Right lobe of liver (tissue), 6 donors: ENCODE measurements at regions not wholly inside any gene's neighbourhood (a gene's known extent, or its start where the extent isn't known, plus 50 kb on each side); places are given as distances from the start of the nearest gene placed in this dataset.

Source experiments
- ATAC-seq, 4 donors: fragments of 200-7000 bp; cut with Tn5 transposase; one replicate each; pipeline ENCODE4 v1.9.1; 2020; ENCODE audit warnings: mild to moderate bottlenecking in 4 of 4, moderate library complexity in 4 of 4
- DNase-seq, 3 donors: peaks; one replicate each; pipeline ENCODE4 v3.0.0-alpha.2; 2020
- H3K27ac ChIP-seq, 3 donors: fragments of 200-600 bp; one replicate each; pipeline ENCODE4 v1.8.0; 2022
- H3K27me3 ChIP-seq, 2 donors: fragments of 200-600 bp; one replicate each; pipeline ENCODE4 v1.8.0; 2022
- H3K36me3 ChIP-seq, 4 donors: fragments of 200-600 bp; sonication (generic) in 1 of 4; one replicate each; pipeline versions ENCODE4 v1.5.1 to v1.8.0; 2017 to 2022; ENCODE audit warnings: control low read depth in 1 of 4
- H3K4me1 ChIP-seq, 4 donors: fragments of 200-600 bp; sonication (generic) in 1 of 4; one replicate each; pipeline versions ENCODE4 v1.5.1 to v1.8.0; 2017 to 2022; ENCODE audit warnings: control low read depth in 1 of 4
- H3K4me3 ChIP-seq, 3 donors: fragments of 200-600 bp; one replicate each; pipeline ENCODE4 v1.8.0; 2022
- H3K9me3 ChIP-seq, 4 donors: fragments of 200-600 bp; sonication (generic) in 1 of 4; one replicate each; pipeline versions ENCODE4 v1.5.1 to v1.8.0; 2017 to 2022; ENCODE audit warnings: control low read depth in 1 of 4
- POLR2A ChIP-seq: fragments of 450-650 bp; IDR thresholded peaks from one replicate; pipeline ENCODE4 v1.6.1; 2017; ENCODE audit warnings: antibody characterized with exemption, mild to moderate bottlenecking
- WGBS: methylation state at CpG from one replicate; pipeline ENCODE4 v1.1.6; 2018; ENCODE audit warnings: low coverage, low lambda C conversion rate; ENCODE audit not compliant: insufficient coverage; ENCODE audit errors: missing lambda C conversion rate; 5-methylcytosine and 5-hydroxymethylcytosine counted together
- intact Hi-C, 2 donors: fragments of 100-400 bp; cut with DNase I; formaldehyde crosslinking; loops; one replicate each; pipeline versions ENCODE4 v1.11.2 to v1.14.1; 2022
- TF ChIP-seq, protein P1 (sequence below), 4 donors: fragments of 200-600 bp in 3 of 4; fragments of 450-650 bp in 1 of 4; IDR thresholded peaks; one replicate each; pipeline versions ENCODE4 v1.5.1 to v1.8.0; 2016 to 2022; ENCODE audit warnings: antibody characterized with exemption in 4 of 4, mild to moderate bottlenecking in 2 of 4
- donor health status: DM: no; HTN: yes; CAD: no.
- donor health status: DM: no; HTN: no; CAD: no.
- donor health status: DM: no; HTN: no; CAD: no.
- donor health status: DM: no; HTN: yes; CAD: no.
- donor health status: DM: no; HTN: yes; CAD: no.

DNA sequence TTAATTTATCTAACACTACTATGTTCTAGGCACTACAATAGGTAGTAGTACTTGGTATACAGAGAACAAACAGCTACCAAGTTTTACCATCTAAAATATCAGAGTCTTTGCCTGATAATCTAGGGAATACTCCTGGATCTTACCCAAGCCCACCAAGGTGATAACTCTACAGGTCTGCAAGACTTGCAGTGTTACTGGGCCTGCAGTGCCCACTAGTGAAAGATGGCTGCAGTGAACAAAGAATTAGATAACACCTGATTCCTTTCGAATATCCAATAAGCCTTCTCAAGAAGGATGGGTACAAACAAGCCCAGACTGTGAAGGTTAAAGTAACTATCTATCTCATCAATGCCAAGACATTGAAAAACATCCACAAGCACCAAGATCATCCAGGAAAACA lies 317.0 kb upstream of the DCBLD2 start:
- 77% methylated on average over 1 of the region's 1 CpG for WGBS
- ATAC-seq (no peak), DNase-seq (no peak)
- H3K9me3 ChIP-seq = no peaks in the 10 kb centered on the region
- no peaks in the 10 kb centered on the region for H3K36me3 ChIP-seq
- TF ChIP-seq, protein P1, sequence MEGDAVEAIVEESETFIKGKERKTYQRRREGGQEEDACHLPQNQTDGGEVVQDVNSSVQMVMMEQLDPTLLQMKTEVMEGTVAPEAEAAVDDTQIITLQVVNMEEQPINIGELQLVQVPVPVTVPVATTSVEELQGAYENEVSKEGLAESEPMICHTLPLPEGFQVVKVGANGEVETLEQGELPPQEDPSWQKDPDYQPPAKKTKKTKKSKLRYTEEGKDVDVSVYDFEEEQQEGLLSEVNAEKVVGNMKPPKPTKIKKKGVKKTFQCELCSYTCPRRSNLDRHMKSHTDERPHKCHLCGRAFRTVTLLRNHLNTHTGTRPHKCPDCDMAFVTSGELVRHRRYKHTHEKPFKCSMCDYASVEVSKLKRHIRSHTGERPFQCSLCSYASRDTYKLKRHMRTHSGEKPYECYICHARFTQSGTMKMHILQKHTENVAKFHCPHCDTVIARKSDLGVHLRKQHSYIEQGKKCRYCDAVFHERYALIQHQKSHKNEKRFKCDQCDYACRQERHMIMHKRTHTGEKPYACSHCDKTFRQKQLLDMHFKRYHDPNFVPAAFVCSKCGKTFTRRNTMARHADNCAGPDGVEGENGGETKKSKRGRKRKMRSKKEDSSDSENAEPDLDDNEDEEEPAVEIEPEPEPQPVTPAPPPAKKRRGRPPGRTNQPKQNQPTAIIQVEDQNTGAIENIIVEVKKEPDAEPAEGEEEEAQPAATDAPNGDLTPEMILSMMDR (IDR thresholded peaks at IDR 0.05) = no peak
- no peak for TF ChIP-seq POLR2A
- H3K27me3 ChIP-seq = no peaks in the 10 kb centered on the region
- H3K4me1 ChIP-seq = no peaks in the 10 kb centered on the region
- no peak overlapping the region for H3K27ac ChIP-seq
- H3K4me3 ChIP-seq = no peak overlapping the region
- intact Hi-C loops = no loop called here

DNA sequence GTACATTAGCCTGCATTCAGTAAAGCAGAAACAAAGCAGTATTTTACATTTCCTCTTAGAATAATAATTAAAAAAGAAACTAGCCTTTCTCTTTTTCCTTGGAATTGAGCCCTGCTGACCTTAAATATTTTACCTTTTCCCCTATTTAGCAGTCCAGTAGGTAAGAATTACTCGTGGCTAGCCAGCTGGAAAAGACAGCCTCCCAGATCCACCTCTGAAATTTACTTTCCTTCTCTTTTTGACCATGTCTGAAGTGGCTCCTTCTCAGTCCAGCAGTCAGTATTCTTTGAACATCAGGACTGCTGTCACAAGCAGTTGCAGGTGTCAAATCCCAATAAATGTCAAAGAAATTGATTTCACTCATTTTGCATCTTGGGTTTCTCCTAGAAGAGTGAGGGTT lies 311.5 kb upstream of the DCBLD2 start:
- Histone ChIP-seq H3K4me3 (no peak overlapping the region), H3K27ac (no peak overlapping the region), H3K27me3 (no peaks in the 10 kb centered on the region), H3K36me3 (no peaks in the 10 kb centered on the region), H3K4me1 (no peaks in the 10 kb centered on the region), H3K9me3 (no peaks in the 10 kb centered on the region)
- TF ChIP-seq POLR2A = no peak
- TF ChIP-seq, protein P1 (IDR thresholded peaks at IDR 0.05) = no peak
- 6% methylated on average over 1 of the region's 1 CpG for WGBS
- ATAC-seq (no peak), DNase-seq (no peak)
- intact Hi-C loops = no loop called here

DNA sequence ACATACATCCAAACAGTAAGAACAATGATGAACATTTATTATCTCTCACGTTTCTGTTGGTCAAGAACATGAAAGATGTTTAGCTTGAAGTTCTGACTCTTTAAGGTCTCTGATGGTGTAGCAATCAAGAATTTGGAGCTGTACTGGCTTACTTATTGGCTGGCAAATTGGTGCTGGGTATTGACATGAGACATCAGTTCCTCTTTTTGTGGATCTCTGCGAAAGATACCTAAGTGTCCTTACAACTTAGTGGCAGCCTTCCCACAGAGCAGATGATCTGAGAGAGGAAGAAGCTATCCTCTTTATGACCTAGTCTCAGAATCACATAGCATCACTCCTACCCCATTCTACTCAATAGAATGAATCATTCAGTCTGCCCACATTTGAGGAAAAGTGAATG lies 309.8 kb upstream of the DCBLD2 start:
- Histone ChIP-seq H3K4me3 (no peak overlapping the region), H3K36me3 (no peaks in the 10 kb centered on the region), H3K9me3 (no peaks in the 10 kb centered on the region), H3K27ac (no peak overlapping the region), H3K4me1 (no peaks in the 10 kb centered on the region), H3K27me3 (no peaks in the 10 kb centered on the region)
- TF ChIP-seq, protein P1 (IDR thresholded peaks at IDR 0.05) = no peak
- no peak for TF ChIP-seq POLR2A
- 39% methylated on average over 2 of the region's 2 CpGs for WGBS
- no peak for DNase-seq
- no peak for ATAC-seq
- intact Hi-C loops = no loop called here

DNA sequence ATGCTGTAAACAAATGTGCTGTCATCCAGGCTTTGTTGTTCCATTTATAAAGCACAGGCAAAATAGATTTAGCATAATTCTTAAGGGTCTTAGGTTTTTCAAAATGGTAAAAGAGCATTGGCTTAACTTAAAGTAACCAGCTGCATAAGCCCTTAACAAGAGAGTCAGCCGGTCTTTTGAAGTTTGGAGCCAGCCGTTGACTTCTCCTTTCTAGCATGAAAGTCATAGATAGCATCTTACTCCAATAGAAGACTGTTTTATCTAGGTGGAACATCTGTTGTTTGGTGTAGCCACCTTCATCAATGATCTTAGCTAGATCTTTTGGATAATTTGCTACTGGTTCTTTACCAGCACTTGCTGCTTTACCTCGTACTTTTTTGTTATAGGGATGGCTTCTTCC lies 297.5 kb upstream of the DCBLD2 start:
- intact Hi-C loops = no loop called here
- DNase-seq (no peak), ATAC-seq (no peak)
- Histone ChIP-seq H3K4me1 (no peaks in the 10 kb centered on the region), H3K36me3 (no peaks in the 10 kb centered on the region), H3K4me3 (no peak overlapping the region), H3K27me3 (no peaks in the 10 kb centered on the region), H3K27ac (no peak overlapping the region), H3K9me3 (no peaks in the 10 kb centered on the region)
- WGBS = 30% methylated on average over 3 of the region's 3 CpGs
- TF ChIP-seq, protein P1 (IDR thresholded peaks at IDR 0.05) = no peak
- no peak for TF ChIP-seq POLR2A

DNA sequence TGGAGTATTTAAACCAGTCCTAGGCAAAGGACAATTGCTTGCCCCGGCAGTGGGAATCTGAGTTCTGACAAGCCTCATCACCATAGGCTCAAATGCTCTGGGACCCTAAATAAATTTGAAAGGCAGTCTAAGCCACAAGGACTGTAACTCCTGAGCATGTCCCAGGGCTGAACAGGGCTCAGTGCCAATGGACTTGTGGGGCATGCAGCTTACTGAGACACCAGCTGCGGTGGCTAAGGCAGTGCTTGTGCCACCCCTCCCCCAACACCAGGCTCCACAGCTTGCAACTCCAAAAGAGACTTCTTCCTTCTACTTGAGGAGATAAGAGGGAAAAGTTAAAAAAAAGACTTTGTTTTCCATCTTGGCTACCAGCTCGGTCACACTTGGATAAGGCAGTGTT lies 289.7 kb upstream of the DCBLD2 start:
- no peaks in the 10 kb centered on the region for H3K27me3 ChIP-seq
- DNase-seq (no peak), ATAC-seq (no peak)
- TF ChIP-seq, protein P1 (IDR thresholded peaks at IDR 0.05) = no peak
- TF ChIP-seq POLR2A = no peak
- H3K36me3 ChIP-seq = no peaks in the 10 kb centered on the region
- no peaks in the 10 kb centered on the region for H3K9me3 ChIP-seq
- 78% methylated on average over 1 of the region's 3 CpGs for WGBS
- H3K4me3 ChIP-seq = no peak overlapping the region
- H3K4me1 ChIP-seq = no peaks in the 10 kb centered on the region
- H3K27ac ChIP-seq = no peak overlapping the region
- intact Hi-C loops = no loop called here
